HG02884 (cell line): ENCODE measurements at regions not wholly inside any gene's neighbourhood (a gene's known extent, or its start where the extent isn't known, plus 50 kb on each side); places are given as distances from the start of the nearest gene placed in this dataset.
"Not testable (repeated sequence)": the region's sequence is repeated elsewhere in the genome, so short reads cannot be mapped to it uniquely, and the experiment has no call there.

Source experiments
- ATAC-seq: cut with Tn5 transposase; IDR thresholded peaks from one replicate; pipeline ENCODE4 v1.9.1; 2021; ENCODE audit warnings: mild to moderate bottlenecking, moderate library complexity; ENCODE audit not compliant: unreplicated experiment

DNA sequence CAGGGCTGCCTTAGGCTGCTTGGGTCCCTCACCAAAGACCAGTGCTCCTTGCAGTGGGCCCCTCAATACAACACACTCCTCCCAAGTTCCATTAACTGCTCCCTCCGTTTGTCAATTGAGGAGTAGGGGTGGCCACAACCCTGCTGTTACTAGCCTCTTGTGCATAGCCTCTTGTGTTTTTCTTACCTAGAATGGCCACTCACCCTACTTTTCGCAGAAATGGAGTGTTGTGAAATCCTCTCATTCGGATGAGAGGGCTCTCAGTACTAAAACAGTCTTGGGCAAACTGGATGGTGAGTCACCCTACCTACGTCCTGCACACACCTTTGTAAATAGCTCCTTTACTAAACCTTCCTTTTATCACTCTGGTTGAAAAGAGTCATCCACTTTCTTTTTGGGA is 253.9 kb downstream of the OSR1 start:
- ATAC-seq = no peak

DNA sequence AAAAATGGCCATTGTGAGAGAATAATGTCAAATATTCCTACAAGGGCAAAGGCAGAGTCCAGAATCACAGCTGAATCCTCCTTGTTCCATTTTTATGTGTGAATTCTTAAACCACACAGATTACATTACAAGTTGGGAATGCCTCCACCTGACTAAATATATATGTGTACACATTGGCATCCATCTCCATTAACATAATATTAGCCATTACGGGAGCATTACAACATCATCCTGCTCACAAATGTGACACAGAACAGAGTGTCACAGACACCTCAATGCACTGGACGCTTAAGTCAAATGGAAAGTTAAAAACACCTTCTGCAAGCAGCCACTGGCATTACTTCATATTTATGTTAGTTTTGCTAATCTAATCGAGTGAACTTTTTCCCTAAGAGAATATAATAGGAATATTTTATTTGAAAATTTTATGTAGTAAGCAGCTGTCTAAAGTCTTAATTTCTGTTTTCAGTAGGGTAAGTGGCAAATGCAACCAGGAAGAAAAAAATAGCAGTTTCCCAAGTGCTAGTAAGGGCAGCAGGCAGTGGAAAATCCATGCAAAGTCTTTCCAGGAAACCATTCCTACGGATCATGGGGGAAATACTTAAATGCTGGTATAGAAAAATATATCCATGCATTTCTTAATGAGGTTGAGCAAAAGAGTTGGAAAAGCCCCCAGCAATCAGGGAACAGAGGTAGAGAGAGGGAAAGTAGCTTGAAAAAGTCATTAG is 255.6 kb downstream of the OSR1 start:
- ATAC-seq = no peak

DNA sequence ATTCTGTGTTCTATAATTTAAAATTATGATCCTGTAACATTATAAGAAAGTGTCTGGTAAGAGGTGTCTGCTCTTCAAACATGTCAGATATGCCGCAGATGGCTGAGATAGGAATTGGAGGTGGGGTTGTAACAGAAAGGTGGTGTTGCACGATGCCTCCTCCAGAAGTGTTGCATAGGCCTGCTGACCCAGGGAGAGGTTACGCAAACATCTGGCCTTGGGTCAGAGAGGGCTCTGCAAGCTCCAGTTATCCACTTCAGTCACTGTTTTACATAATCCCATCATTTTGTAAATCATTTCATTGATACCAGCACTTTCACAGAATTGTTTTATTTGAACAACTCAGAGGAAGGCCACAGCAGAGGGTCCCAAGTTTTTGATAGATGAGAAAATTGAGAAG is 256.5 kb downstream of the OSR1 start:
- ATAC-seq = no peak

DNA sequence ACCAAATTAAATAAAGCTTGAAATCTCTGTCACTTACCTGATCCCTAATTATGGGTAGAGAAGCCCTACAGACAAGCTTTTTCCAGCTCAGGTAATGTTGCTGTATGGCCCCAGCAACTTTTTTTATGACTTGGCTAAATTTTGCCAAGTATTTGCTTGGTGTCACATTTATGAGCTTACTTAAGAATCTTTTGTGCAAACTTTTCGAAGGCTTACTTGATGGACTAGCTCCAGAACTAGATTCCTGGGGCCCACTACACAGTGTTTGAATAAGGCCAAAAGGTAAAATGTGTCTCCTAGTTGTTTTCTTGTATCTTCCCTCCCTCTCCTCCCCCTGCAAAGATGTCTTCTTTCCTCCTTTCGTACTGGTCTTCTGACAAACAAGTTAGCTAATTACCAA is 257.9 kb downstream of the OSR1 start:
- ATAC-seq = no peak

DNA sequence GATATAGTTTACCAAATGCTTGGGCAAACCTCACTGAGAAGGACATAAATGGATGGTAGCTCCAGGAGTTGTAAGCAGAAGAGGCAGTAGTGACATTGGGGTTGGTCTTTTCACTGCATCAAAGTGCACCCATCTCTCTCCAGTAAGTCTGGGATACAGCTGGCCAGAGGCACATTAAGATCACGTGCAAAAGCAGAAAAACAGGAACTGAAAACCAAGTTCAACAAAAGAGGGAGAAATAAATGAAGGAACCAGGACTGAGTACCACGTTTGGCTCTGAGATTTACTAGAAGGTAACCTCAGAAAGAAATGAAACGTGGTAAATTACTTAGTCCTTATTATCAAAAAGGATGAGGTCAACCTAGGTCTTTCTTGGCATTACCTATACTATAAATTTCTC is 259.2 kb downstream of the OSR1 start:
- ATAC-seq = no peak

DNA sequence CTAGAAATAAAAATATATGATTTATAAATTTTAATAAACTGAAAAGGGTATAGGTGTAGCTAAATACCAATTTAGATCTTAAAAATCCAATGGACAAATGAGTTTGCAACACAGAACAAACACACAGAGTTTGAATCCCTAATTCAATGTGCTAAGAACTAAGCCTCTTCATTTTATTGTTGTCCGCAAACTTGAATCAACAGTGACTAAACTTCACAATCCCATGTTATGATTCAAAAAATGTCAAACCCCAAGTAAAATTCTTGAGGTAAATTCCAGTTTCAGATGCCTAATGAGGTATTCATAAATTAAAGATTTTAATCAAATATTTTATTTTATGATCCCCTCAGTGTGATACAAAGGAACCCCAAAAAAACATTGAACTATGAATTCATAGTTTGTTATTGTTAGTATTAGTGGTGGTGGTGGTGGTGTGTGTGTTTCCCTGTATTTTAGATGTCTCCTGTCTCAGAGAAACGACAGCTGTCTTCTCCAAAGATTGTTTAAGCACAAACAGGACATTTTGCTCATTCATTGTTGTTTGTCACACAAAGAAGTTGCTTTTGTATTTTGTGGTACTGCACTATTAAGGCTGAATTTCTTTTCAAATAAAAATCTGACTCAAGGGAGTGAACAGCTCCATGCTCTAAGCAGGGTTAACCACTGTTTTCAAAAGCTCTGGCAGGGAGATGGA is 259.8 kb downstream of the OSR1 start:
- ATAC-seq = no peak

DNA sequence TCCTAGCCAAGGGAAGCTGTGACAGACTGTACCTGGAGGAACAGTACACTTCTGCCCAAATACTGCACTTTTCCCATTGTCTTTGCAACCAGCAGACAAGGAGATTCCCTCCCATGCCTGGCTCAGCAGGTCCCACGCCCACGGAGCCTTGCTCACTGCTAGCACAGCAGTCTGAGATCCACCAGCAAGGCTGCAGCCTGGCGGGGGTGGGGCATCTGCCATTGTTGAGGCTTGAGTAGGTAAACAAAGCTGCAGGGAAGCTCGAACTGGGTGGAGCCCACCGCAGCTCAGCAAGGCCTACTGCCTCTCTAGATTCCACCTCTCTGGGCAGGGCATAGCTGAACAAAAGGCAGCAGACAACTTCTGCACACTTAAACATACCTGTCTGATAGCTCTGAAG is 268.9 kb downstream of the OSR1 start:
- not testable (repeated sequence) for ATAC-seq

DNA sequence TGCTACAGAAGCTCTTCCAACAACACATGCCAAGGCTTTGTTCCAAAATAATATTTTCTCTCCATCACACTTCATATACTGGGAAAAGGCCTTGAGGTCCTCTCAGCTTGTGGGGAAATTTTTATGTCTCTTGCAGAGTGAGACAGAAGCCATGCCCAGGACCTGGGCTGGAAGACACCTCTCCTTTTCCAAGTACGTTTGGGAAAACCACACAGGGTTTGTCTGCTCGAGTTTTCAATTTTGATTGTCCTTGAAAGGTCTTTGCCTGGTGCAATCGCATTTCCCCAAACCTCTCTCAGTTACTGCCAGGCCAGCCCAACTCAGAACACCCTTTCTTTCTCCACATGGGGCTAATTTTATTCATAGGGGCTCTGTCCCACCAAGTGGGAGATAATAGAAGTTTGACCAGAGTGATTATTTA is 272.2 kb downstream of the OSR1 start:
- ATAC-seq = no peak

DNA sequence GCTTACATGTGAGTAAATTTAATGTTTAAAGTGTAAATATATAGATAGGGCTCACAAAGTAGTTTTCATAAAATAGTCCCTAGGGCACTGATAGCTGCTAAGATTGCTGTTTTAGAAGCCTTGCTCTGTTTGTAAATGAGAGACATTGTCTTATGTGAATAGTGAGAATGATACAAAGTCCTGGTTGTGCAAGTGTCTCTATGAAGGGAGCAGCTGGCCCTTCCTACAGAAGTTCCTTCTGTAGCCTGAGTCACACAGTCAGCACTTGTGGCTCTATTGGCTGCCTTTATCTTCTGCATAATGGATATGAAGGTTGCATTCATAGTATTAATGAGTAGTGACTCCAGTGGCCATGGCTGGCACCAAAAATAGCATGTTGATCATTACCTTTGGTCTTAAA is 279.7 kb downstream of the OSR1 start:
- ATAC-seq = no peak

DNA sequence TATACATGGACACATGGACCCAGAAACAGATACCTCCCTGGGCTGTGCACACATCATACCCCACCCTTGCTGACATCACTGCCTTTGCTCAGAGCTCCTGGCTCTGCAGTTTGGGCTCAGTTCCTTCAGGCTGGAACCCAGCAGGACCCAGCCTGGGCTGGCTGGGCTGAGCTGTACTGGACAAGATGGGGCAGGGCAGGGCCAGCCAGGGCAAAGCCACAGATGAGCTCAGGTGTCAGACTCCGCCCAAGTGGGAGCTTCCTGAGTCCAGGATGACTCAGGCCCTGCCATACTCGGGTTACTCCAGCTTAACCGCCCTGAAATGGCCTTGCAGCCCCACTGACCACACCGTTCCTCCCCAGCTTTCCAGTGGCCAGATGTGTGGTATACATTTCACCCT is 284.9 kb downstream of the OSR1 start:
- no peak for ATAC-seq

DNA sequence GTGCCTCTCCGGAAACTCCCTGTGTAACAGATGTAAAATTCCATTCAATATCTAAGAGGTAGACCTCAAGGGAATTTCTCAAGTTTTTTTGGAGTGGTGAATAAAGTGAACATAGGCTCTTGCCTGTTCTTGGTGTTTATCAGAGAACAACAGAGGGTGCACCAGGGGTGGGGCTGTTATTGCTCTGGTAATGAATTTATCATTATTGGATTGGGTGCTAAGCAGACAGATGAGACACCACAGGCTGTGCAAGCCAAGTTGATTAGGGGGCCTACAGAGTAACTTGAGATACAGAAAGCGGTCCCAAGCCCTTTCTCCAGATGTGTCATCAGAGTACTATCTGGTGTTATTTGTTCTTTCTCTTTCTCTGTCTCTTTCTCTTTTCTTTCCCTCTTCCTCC is 286.3 kb downstream of the OSR1 start:
- ATAC-seq = no peak

DNA sequence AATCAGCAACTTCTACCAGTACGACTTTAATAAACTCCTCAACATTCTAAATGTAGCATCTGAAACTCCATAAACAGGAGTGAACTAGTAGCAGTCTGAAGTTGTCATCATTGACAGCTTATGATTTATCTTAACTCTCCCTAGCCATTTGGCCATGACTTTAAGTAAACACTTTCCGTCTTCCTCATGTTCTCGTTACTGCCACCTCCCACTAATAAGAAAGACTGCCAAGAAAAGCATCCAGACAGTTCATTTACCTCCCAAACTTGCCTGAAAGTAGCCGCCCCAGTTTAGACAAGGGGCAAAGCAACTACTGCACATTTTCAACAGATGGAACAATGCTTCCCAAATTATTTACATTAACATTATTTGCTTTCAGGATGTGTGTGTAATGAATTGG is 287.5 kb downstream of the OSR1 start:
- ATAC-seq = no peak

DNA sequence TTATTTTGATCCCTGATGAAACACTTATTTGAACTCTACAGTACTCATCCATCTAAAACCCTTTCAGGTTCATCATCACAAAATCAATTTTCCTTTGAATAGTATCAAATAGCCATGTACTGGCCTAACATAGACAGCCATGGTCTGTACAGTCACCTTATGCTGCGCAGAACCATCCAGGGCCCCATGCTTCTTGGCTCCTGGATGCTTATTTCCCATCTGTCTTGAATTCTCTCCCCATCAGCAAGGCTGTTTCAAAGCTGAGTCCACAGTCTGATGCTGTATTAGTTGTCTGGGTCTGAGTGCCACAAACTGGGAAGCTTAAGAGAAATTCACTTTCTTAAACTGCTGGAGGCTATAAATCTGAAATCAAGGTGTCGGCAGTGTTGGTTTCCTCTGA is 290.2 kb downstream of the OSR1 start:
- no peak for ATAC-seq

DNA sequence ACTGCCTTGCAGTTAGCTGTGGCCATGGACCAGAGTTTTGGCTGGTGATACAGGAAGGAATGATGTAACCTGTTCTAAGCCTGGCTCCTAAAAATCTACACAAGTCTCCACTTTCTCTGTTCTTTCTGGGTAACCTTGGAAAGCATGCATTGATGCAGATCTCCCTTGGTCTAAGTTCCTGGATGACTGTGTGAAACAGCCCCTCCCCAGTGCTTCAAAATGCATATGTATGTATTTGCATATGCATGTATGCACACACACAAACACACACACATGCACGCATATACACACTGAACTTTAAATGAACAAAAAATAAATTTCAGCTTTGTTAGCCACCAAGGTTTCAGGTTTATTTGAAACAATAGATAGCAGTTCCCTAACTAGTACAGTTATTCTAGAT is 296.1 kb downstream of the OSR1 start:
- ATAC-seq = no peak

DNA sequence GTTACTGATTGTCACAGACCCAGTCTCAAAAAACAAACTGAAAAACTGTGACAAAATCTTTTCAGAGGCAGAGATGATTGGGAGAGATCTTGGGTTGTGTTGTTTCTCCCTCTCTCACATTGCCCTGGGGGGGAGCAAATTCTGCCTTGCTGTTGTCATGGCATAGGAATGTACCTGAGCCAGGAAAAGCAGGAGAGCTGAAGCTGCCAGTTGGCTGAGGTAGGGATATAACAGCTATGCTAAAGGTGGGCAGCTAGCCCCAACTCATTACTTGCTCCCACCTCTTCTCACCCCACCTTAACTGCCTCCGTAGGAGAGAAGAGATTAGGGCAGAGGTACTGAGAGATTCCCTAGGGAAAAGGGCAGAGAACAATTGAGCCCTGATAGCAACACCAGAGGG is 299.3 kb downstream of the OSR1 start:
- ATAC-seq = no peak

DNA sequence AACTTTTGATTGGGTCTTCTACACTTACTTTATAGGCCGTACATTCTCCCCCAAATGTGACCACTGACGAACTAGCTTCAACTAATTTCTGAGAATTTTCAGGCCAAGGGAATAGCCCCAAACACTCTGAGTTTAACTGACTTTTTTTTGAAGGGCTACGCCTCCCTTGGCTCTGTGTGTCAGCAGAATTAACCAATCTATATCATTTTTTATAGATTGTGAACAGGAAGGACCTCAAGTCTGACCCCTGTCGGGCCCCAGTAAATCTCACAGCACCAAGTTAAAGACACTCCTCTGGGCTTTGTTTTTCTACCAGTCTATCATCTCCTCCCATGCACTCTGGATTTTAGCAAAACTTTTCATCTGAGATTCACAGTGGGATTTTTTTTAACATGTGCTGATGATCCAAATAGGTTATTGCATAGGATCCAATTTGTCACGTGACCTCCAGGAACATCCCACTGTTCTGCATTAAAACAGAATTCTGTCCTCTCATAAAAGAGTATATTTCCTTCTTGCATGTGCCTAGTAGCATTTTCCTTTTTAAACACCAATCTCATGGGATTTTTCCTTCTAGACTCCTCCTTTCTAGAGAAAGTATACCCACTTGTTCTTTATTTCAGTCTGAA is 307.1 kb downstream of the OSR1 start:
- no peak for ATAC-seq

DNA sequence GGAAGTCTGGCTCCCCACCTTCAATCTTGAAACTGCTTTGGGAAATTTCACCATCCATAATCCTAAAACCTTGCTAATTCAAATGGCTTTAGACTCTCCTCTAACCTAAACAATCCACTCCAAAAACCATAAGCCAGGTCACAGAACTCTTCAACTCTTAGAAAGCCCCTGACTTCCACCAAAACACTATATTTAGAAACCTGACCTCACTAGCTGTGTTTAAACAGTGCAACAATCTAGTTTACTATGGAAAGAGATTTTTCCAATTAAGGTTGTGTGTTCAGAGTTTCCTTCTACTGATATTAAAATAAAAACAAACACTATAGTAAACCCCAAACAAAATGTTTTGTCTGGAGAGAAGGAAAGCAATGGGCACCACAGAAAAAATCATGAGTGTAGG is 308.1 kb downstream of the OSR1 start:
- no peak for ATAC-seq

DNA sequence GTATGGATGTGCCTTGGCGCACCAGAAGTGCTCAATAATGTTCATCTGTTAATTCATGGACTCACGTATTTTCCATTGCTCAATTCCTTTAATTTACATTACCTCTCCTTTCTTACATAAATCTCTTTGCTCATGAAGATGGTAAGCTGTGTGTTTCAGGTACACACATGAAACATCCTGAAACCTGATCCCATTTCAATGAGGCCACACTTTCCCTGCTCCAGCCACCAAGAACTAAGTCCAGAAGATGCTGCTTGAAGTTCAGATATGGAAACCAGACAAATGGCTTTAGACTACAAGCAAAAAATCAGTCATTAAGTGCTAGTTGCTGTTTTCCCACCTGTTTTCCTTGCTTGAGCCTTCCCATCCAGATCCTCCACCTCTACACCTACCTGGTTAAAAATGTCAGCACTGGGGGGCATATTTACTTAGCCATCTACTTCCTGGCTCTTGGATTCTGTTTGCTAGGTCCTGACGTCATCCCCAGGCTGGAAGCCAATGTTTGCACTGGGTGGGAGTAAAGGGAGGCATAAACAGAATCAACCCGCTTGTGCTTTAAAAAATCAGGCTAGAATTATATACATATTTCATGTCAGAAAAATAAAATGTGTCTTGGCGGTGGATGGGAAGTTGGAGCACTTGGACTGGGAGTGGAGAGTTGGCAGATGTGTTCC is 309.7 kb downstream of the OSR1 start:
- ATAC-seq = no peak

DNA sequence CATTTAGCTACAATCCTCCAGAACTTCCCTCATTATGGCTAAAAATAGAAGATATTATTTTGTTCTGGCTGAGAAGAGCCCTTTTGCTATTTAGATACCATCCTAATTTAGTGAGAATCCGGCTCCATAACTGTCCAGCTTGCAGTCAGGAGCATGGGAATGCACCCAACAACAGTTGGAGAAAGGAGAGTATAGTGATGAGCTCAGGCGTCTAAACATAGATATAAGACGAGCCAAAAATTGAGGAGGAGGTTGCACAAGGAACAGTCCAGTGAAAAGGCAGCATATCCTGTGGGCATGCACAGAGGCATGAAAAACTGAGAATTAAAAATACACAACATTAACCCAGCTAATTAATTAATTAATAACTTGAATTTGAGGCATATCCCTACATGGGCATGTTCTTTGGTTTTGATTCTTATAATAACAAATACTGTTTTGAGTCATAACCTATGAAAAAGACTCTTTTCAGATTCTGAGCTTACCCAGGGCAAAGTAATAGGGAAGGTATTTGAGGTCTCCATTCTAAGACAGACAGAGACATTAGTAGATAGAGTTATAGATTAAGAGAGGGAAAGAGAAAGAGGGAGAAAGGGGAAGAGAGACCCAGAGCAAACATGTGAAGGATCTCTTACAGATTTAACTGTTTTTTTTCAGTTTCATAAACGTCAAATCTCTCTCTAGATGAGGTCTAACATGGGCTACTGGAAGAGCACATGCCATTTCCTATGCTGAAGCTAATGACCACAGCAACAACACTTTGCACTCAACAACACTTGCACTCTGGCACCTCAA is 311.2 kb downstream of the OSR1 start:
- peak; percentile 68 for ATAC-seq

DNA sequence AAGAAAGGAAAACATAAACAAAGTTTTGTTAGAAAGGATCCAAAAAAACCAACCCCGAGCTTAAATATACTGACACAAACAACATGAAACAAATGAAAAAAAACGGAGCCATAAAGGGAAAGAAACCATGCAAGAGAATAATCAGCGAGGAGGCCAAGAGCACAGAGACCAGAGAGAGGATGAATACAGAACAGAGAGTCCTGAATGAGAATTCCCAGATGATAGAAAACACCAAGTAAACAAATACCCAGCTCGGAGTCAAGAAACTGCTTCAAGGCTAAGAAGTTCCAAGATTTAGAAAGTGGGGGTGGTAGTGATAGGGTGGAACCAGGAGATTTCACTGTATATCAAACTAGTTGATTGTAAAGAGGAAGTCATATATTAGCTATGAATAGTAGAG is 313.3 kb downstream of the OSR1 start:
- ATAC-seq = no peak

DNA sequence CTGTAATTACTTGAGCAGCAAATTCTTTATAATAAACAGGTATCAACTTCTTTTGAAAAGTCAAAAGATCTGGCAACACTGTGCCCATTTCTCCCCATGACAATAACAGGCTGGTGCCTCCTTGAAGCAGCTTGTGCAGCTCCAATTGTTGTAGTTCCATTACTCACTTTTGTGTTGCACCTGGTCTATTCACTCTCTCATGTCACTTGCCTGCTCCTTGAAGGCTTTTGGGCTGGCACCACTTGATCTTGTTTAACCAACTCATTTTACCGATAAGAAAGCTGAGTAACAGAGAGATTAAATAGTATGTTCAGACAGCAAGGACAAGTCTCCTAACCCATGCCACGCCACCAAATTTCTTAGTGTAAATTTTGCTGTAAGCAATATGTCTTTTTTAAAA is 314.5 kb downstream of the OSR1 start:
- ATAC-seq = no peak
